ENCODE measurements at regions not wholly inside any gene's neighbourhood (a gene's known extent, or its start where the extent isn't known, plus 50 kb on each side); places are given as distances from the start of the nearest gene placed in this dataset.

DNA sequence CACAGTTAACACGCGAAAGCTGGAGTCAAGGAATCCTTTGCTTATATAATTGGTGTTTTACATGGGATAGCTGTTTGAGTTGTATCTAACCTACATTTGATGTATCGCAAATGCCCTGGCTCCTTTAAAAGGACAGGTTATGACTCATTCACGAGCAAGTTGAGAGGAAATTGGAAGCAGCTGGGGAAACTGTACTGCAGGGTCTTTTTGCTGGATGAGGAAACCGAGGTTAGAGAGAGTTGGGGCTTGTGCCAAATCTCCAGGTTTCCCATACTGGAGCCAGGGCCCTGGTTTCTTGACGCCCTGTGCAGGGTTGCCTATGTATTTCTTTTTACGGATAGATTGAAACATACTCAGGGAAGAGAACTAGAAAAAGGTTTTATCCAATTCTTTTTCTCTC, 60.0 kb upstream of the SPTBN1 start:
- TF ChIP-seq CTCF (optimal IDR thresholded peaks at IDR 0.05 in 1 of 3, IDR thresholded peaks at IDR 0.05 in 1 of 3, conservative IDR thresholded peaks at IDR 0.05 in 1 of 3; ENCODE audit: extremely low read depth in 1 of 3, insufficient read depth in 2 of 3, low read length in 3 of 3) (no peak), EZH2 (IDR thresholded peaks at IDR 0.05; ENCODE audit: low read length) (no peak)

Data from keratinocyte (primary cell).